Adrenal gland (tissue), 9 donors: ENCODE measurements at regions not wholly inside any gene's neighbourhood (a gene's known extent, or its start where the extent isn't known, plus 50 kb on each side); places are given as distances from the start of the nearest gene placed in this dataset.
"Not testable (repeated sequence)": the region's sequence is repeated elsewhere in the genome, so short reads cannot be mapped to it uniquely, and the experiment has no call there.

ENCODE experiments used
- DNase-seq, 7 donors: peaks; one replicate each; pipeline ENCODE4 v3.0.0-alpha.2; 2019 to 2020
- H3K27ac ChIP-seq, 5 donors: fragments of 200-600 bp; sonication (generic) in 4 of 5; 1 replicate in 3 of 5; 2 replicates in 2 of 5; pipeline versions ENCODE4 v1.5.1 to v1.8.0; 2016 to 2020; ENCODE audit warnings: mild to moderate bottlenecking in 1 of 5
- H3K27me3 ChIP-seq: fragments of 200-600 bp; 2 replicates; pipeline ENCODE4 v1.8.0; 2021
- H3K36me3 ChIP-seq, 2 donors: fragments of 200-600 bp; replicated peaks in 1 of 2; 1 replicate in 1 of 2; 2 replicates in 1 of 2; pipeline versions ENCODE4 v1.5.1 to v1.8.0; 2018 to 2022
- H3K4me1 ChIP-seq, 2 donors: fragments of 200-600 bp; replicated peaks in 1 of 2; 1 replicate in 1 of 2; 2 replicates in 1 of 2; pipeline versions ENCODE4 v1.5.1 to v1.8.0; 2018 to 2021
- H3K4me3 ChIP-seq, 4 donors: fragments of 200-600 bp; sonication (generic) in 3 of 4; one replicate each; pipeline ENCODE4 v1.5.1; 2016 to 2018
- H3K9me3 ChIP-seq, 3 donors: fragments of 200-600 bp; sonication (generic) in 1 of 3; replicated peaks in 1 of 3; 1 replicate in 2 of 3; 2 replicates in 1 of 3; pipeline versions ENCODE4 v1.5.1 to v1.8.0; 2016 to 2021
- POLR2A ChIP-seq, 2 donors: fragments of 450-650 bp; IDR thresholded peaks; one replicate each; pipeline ENCODE4 v1.6.1; 2017; ENCODE audit warnings: antibody characterized with exemption in 2 of 2, mild to moderate bottlenecking in 2 of 2, moderate library complexity in 1 of 2
- WGBS, 4 donors: extraction: QIAGEN DNeasy Blood & Tissue Kit in 2 of 4; methylation state at CpG; one replicate each; pipeline versions ENCODE4 v1.1.5 to v1.1.7; 2013 to 2017; 5-methylcytosine and 5-hydroxymethylcytosine counted together
- intact Hi-C, 2 donors: fragments of 100-400 bp; cut with DNase I; formaldehyde crosslinking; loops; one replicate each; pipeline versions ENCODE4 v1.14.1 to v1.15.0; 2022 to 2023
- TF ChIP-seq, protein P1 (sequence below), 6 experiments: fragments of 450-650 bp in 4 of 6; fragments of 200-600 bp in 2 of 6; sonication (generic) in 1 of 6; IDR thresholded peaks; 1 replicate in 5 of 6; 2 replicates in 1 of 6; pipeline versions ENCODE4 v1.5.1 to v1.8.0; 2016 to 2021; ENCODE audit warnings: antibody characterized with exemption in 6 of 6, mild to moderate bottlenecking in 2 of 6, moderate library complexity in 1 of 6
- donor health status: healthy with polysubstance abuse.
- donor health status: Bipolar disorder and iron deficiency.
- donor health status: DM: yes; HTN: yes; CAD: no.
- donor health status: DM: no; HTN: no; CAD: no.
- donor health status: DM: no; HTN: no; CAD: no.

DNA sequence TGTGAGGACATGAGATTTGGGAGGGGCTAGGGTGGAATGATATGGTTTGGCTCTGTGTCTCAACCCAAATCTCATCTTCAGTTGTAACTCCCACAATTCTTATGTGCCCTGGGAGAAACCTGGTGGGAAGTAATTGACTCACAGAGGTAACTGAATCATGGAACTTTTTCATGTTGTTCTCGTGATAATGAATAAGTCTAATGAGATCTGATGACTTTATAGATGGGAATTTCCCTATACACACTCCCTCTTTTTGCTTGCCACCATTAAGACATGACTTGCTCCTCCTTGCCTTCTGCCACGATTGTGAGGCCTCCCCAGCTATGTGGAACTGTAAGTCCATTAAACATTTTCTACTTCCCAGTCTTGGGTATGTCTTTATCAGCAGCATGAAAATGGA, 253.2 kb upstream of the GK2 start:
- Histone ChIP-seq H3K4me3 (no peak overlapping the region), H3K9me3 (no peaks in the 10 kb centered on the region), H3K27ac (no peak overlapping the region), H3K4me1 (no peaks in the 10 kb centered on the region), H3K27me3 (no peaks in the 10 kb centered on the region), H3K36me3 (no peaks in the 10 kb centered on the region)
- TF ChIP-seq, protein P1, sequence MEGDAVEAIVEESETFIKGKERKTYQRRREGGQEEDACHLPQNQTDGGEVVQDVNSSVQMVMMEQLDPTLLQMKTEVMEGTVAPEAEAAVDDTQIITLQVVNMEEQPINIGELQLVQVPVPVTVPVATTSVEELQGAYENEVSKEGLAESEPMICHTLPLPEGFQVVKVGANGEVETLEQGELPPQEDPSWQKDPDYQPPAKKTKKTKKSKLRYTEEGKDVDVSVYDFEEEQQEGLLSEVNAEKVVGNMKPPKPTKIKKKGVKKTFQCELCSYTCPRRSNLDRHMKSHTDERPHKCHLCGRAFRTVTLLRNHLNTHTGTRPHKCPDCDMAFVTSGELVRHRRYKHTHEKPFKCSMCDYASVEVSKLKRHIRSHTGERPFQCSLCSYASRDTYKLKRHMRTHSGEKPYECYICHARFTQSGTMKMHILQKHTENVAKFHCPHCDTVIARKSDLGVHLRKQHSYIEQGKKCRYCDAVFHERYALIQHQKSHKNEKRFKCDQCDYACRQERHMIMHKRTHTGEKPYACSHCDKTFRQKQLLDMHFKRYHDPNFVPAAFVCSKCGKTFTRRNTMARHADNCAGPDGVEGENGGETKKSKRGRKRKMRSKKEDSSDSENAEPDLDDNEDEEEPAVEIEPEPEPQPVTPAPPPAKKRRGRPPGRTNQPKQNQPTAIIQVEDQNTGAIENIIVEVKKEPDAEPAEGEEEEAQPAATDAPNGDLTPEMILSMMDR (IDR thresholded peaks at IDR 0.05) = no peak
- no peak for TF ChIP-seq POLR2A (IDR thresholded peaks at IDR 0.05)
- WGBS, 4 donors = 61 to 84% (median 66%) methylated on average over 2 of the region's 2 CpGs
- intact Hi-C loops = no loop called here
- no peak for DNase-seq

DNA sequence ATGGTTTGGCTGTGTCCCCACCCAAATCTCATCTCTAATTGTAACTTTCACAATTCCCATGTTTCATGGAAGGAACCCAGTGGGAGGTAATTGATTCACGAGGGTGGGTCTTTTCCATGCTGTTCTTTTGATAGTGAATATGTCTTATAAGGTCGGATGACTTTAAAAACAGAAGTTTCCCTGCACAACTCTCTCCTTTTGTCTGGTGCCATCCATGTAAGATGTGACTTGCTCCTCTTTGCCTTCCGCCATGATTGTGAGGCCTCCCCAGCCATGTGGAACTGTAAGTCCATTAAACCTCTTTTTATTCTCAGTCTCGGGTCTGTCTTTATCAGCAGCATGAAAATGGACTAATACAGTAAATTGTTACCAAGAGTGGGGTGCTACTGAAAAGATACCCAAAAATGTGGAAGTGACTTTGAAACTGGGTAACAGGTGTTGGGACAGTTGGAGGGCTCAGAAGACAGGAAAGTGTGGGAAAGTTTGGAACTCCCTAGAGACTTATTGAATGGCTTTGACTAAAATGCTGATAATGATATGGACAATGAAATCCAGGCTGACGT, 251.4 kb upstream of the GK2 start:
- H3K4me1 ChIP-seq, H3K9me3 ChIP-seq, H3K27me3 ChIP-seq, DNase-seq, intact Hi-C loops, H3K4me3 ChIP-seq, H3K27ac ChIP-seq, H3K36me3 ChIP-seq: not testable (repeated sequence)
- 38 to 59% (median 57%) methylated on average over 5 of the region's 5 CpGs for WGBS, 4 donors

DNA sequence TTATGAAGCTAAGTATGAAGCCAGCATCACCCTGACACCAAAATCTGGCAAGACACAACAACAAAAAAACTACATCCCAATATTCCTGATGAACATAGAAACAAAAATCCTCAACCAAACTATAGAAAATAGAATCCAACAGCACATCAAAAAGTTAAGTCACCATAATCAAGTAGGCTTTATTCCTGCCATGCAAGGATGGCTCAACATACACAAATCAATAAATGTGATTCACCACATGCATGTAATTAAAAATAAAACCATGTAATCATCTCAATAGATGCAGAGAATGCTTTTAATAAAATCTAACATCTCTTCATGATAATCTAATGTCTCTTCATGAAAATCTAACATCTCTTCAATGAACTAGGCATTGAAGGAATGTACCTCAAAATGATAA, 249.4 kb upstream of the GK2 start:
- intact Hi-C loops = no loop called here
- H3K9me3 ChIP-seq = no peaks in the 10 kb centered on the region
- no peak overlapping the region for H3K4me3 ChIP-seq
- no peaks in the 10 kb centered on the region for H3K4me1 ChIP-seq
- H3K27ac ChIP-seq = no peak overlapping the region
- DNase-seq = no peak
- no peaks in the 10 kb centered on the region for H3K36me3 ChIP-seq
- no peaks in the 10 kb centered on the region for H3K27me3 ChIP-seq
- no peak for TF ChIP-seq POLR2A (IDR thresholded peaks at IDR 0.05)

DNA sequence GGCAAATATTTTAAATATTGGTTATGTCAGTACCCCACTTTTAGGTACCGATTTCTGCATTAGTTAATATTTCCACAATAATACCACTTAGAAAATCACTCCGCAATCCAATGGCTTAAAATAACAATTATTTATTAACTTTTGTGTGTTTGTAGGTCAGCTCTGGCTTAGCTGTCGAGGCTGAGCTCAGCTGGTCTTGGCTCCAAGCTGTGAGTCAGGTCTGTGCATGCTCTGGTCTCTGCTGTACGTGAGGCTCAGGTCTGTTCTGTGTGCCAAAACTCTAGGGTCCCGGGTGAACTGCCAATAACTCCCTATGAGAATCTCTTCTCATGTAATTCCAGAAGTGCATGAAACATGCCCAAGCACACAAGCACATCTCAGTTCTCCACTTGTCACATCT, 245.8 kb upstream of the GK2 start:
- no peaks in the 10 kb centered on the region for H3K27me3 ChIP-seq
- no peak overlapping the region for H3K27ac ChIP-seq
- WGBS, 4 donors = 71 to 76% (median 74%) methylated on average over 5 of the region's 5 CpGs
- H3K4me3 ChIP-seq = no peak overlapping the region
- H3K9me3 ChIP-seq = no peaks in the 10 kb centered on the region
- no peaks in the 10 kb centered on the region for H3K36me3 ChIP-seq
- intact Hi-C loops = no loop called here
- H3K4me1 ChIP-seq = no peaks in the 10 kb centered on the region
- TF ChIP-seq, protein P1 (IDR thresholded peaks at IDR 0.05) = no peak
- no peak for DNase-seq

DNA sequence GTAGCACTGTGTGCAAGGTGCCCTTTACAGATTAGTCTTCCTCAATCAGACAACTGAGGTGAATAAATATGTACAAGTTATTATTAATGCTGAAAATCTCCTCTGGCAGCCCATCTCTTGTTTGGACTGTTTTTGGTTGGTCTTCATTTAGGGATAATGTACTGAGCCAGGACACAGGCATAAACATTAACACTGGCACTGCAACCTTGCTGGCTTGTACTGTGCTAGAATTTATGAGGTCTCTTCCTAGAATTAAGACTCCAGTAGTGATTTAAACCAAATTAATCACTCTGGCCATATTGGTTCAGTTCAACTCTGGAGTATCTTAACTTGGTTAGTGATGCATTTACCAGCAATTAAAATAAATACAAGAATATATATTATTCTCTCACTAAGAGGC, 244.7 kb upstream of the GK2 start:
- intact Hi-C loops = no loop called here

More for the DNA sequence above, 244.7 kb upstream of the GK2 start:
- no peaks in the 10 kb centered on the region for H3K4me1 ChIP-seq
- H3K36me3 ChIP-seq = no peaks in the 10 kb centered on the region
- H3K27me3 ChIP-seq = no peaks in the 10 kb centered on the region
- H3K9me3 ChIP-seq = no peaks in the 10 kb centered on the region
- no peak overlapping the region for H3K4me3 ChIP-seq
- DNase-seq = no peak
- no peak overlapping the region for H3K27ac ChIP-seq
- no peak for TF ChIP-seq POLR2A (IDR thresholded peaks at IDR 0.05)
- TF ChIP-seq, protein P1 (IDR thresholded peaks at IDR 0.05) = no peak
